Fibroblast of lung (primary cell): ENCODE measurements at regions not wholly inside any gene's neighbourhood (a gene's known extent, or its start where the extent isn't known, plus 50 kb on each side); places are given as distances from the start of the nearest gene placed in this dataset.

Experiments used
- DNase-seq, 2 donors: peaks; one replicate each; pipeline versions ENCODE4 v3.0.0 to v3.0.0-alpha.2; 2010; ENCODE audit warnings: low read depth in 2 of 2
- H2AFZ ChIP-seq: 2 replicates; pipeline ENCODE4 v1.5.1; 2012; ENCODE audit warnings: low read length, control low read depth, inconsistent platforms
- H3K27ac ChIP-seq: 2 replicates; pipeline ENCODE4 v1.5.1; 2011; ENCODE audit warnings: low read length, control low read depth; ENCODE audit not compliant: insufficient read depth
- H3K27me3 ChIP-seq: 2 replicates; pipeline ENCODE4 v1.5.1; 2011; ENCODE audit warnings: mild to moderate bottlenecking, low read length; ENCODE audit not compliant: control insufficient read depth, insufficient read depth
- H3K36me3 ChIP-seq: 2 replicates; pipeline ENCODE4 v1.5.1; 2011; ENCODE audit warnings: low read length; ENCODE audit not compliant: control insufficient read depth, insufficient read depth
- H3K4me1 ChIP-seq: 2 replicates; pipeline ENCODE4 v1.5.1; 2011; ENCODE audit warnings: low read length; ENCODE audit not compliant: control insufficient read depth, insufficient read depth; ENCODE audit errors: extremely low read depth
- H3K4me2 ChIP-seq: 2 replicates; pipeline ENCODE4 v1.5.1; 2011; ENCODE audit warnings: low read length, control low read depth; ENCODE audit not compliant: insufficient read depth; ENCODE audit errors: extremely low read depth
- H3K4me3 ChIP-seq, 4 experiments: fragments of 200-600 bp in 1 of 4; sonication (generic) in 1 of 4; replicated peaks in 1 of 4; 2 replicates each; pipeline ENCODE4 v1.5.1; 2011 to 2016; ENCODE audit warnings: low read length in 4 of 4, low read depth in 3 of 4, mild to moderate bottlenecking in 3 of 4, control low read depth in 2 of 4, inconsistent platforms in 1 of 4, mixed read lengths in 1 of 4; ENCODE audit not compliant: insufficient read depth in 1 of 4; ENCODE audit errors: control extremely low read depth in 1 of 4
- H3K79me2 ChIP-seq: 2 replicates; pipeline ENCODE4 v1.5.1; 2012; ENCODE audit warnings: mild to moderate bottlenecking, low read length, inconsistent platforms; ENCODE audit not compliant: control insufficient read depth, insufficient read depth
- H3K9ac ChIP-seq: 2 replicates; pipeline ENCODE4 v1.5.1; 2011; ENCODE audit warnings: mild to moderate bottlenecking, low read length, control low read depth; ENCODE audit not compliant: insufficient read depth
- H3K9me3 ChIP-seq: 2 replicates; pipeline ENCODE4 v1.5.1; 2012; ENCODE audit warnings: low read depth, low read length; ENCODE audit not compliant: control insufficient read depth, insufficient read depth
- H4K20me1 ChIP-seq: 2 replicates; pipeline ENCODE4 v1.5.1; 2011; ENCODE audit warnings: low read length; ENCODE audit not compliant: control insufficient read depth, insufficient read depth; ENCODE audit errors: extremely low read depth
- CTCF ChIP-seq, 2 donors: IDR thresholded peaks in 1 of 2; conservative IDR thresholded peaks in 1 of 2; 1 replicate in 1 of 2; 2 replicates in 1 of 2; pipeline ENCODE4 v1.5.1; 2011 to 2012; ENCODE audit warnings: low read length in 2 of 2, control low read depth in 1 of 2, inconsistent platforms in 1 of 2, low read depth in 1 of 2, mild to moderate bottlenecking in 1 of 2
- EZH2 ChIP-seq: IDR thresholded peaks from 2 replicates; pipeline ENCODE4 v1.5.1; 2012; ENCODE audit warnings: low read length, control low read depth, mild to moderate bottlenecking; ENCODE audit errors: missing control alignments

GRCh38 chr5:163585206-163585605, 79.8 kb downstream of the MAT2B start:
- Histone ChIP-seq H3K9ac (no peak overlapping the region), H3K27ac (peak overlapping the region; percentile 52), H3K4me2 (no peak overlapping the region), H3K4me1 (peaks cover 3% of the 10 kb centered on the region), H3K36me3 (no peaks in the 10 kb centered on the region), H3K79me2 (no peaks in the 10 kb centered on the region), H3K4me3 (no peak overlapping the region), H2AFZ (no peak overlapping the region), H3K9me3 (no peaks in the 10 kb centered on the region), H3K27me3 (no peaks in the 10 kb centered on the region), H4K20me1 (no peaks in the 10 kb centered on the region)
- TF ChIP-seq CTCF (conservative IDR thresholded peaks at IDR 0.05 in 1 of 2, IDR thresholded peaks at IDR 0.05 in 1 of 2; ENCODE audit: low read depth in 1 of 2, low read length in 2 of 2): no peak
- no peak for TF ChIP-seq EZH2
- peak in 1 of 2 donors; percentile 92 for DNase-seq

GRCh38 chr5:163586531-163586956, 81.1 kb downstream of the MAT2B start:
- Histone ChIP-seq H3K79me2 (no peaks in the 10 kb centered on the region), H3K9me3 (no peaks in the 10 kb centered on the region), H3K9ac (no peak overlapping the region), H3K27me3 (no peaks in the 10 kb centered on the region), H3K4me3 (no peak overlapping the region), H3K36me3 (no peaks in the 10 kb centered on the region), H3K4me1 (peaks cover 3% of the 10 kb centered on the region), H3K4me2 (peak overlapping the region; percentile 44), H3K27ac (peak overlapping the region; percentile 47), H4K20me1 (no peaks in the 10 kb centered on the region), H2AFZ (peak overlapping the region; percentile 62)
- DNase-seq: peak in 1 of 2 donors; percentile 59
- TF ChIP-seq EZH2: no peak
- no peak for TF ChIP-seq CTCF (conservative IDR thresholded peaks at IDR 0.05 in 1 of 2, IDR thresholded peaks at IDR 0.05 in 1 of 2; ENCODE audit: low read depth in 1 of 2, low read length in 2 of 2)

DNA sequence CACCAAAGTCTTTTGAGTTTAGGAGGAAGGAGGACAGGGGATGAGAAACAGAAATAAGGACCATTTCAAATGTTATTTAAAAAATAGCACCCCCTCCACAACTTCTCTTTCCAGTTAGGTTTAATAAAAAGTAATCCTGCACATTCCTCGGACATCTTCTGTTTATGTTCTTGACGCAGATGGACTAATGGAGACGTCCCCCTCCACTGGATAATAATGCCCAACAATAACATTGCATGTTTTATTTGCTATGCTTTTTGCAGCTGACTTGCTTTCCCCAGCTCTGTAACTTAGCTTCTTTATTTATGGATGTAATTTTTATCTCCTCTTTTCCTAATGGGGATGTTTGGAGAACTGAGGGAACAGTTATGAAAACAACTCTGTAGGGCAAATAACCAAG, 89.5 kb downstream of the MAT2B start:
- H3K9me3 ChIP-seq: no peaks in the 10 kb centered on the region
- TF ChIP-seq CTCF (conservative IDR thresholded peaks at IDR 0.05 in 1 of 2, IDR thresholded peaks at IDR 0.05 in 1 of 2; ENCODE audit: low read depth in 1 of 2, low read length in 2 of 2) (no peak), EZH2 (no peak)
- H4K20me1 ChIP-seq: no peaks in the 10 kb centered on the region
- no peak overlapping the region for H3K9ac ChIP-seq
- H2AFZ ChIP-seq: peak overlapping the region; percentile 31
- H3K4me2 ChIP-seq: no peak overlapping the region
- DNase-seq: no peak
- H3K27ac ChIP-seq: no peak overlapping the region
- no peaks in the 10 kb centered on the region for H3K4me1 ChIP-seq
- no peak overlapping the region for H3K4me3 ChIP-seq
- H3K36me3 ChIP-seq: no peaks in the 10 kb centered on the region
- H3K27me3 ChIP-seq: no peaks in the 10 kb centered on the region
- H3K79me2 ChIP-seq: no peaks in the 10 kb centered on the region
